Activated gamma-delta T cell treated with Interleukin-2 at 50 U/mL for 16 hours (primary cell): ENCODE measurements at regions not wholly inside any gene's neighbourhood (a gene's known extent, or its start where the extent isn't known, plus 50 kb on each side); places are given as distances from the start of the nearest gene placed in this dataset.

Experiments used
- DNase-seq: peaks from one replicate; pipeline ENCODE4 v3.0.0-alpha.2; 2020

DNA sequence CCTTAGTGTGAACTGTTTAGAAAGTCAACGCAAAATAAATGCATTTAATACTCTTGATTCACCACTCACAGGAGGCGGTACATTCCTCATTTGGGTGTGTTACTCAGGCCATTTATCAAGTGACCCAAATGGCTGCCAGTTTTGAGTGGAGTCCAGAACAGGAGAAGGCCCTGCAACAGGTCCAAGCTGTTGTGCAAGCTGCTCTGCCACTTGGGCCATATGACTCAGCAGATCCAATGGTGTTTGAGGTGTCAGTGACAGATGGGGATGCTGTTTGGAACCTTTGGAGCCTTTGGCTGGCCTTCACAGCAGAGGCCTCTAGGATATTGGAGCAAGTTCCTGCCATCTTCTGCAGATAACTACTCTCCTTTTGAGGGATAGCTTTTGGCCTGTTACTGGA is 609.2 kb downstream of the KCNT2 start:
- DNase-seq, result no peak

DNA sequence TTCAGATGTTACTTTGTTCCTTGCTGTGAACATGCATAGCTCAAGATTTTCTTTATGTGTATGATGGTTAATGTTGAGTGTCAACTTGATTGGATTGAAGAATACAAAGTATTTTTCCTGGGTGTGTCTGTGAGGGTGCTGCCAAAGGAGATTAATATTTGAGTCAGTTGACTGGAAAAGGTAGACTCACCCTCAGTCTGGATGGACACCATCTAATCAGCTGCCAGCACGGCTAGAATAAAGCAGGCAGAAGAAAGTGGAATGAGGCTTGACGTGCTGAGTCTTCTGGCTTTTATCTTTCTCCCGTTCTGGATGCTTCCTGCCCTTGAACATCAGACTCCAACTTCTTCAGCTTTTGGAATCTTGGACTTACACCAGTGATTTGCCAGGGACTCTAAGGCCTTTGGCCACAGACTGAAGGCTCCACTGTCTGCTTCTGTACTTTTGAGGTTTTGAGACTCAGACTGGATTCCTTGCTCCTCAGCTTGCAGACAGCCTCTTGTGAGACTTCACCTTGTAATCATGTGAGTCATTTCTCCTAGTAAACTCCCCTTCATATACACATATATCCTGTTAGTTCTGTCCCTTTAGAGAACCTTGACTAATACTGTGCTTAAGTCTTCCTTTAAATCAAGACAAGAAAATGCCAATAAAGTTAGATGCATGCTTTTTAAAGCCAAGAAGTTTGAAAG is 626.6 kb downstream of the KCNT2 start:
- no peak for DNase-seq

DNA sequence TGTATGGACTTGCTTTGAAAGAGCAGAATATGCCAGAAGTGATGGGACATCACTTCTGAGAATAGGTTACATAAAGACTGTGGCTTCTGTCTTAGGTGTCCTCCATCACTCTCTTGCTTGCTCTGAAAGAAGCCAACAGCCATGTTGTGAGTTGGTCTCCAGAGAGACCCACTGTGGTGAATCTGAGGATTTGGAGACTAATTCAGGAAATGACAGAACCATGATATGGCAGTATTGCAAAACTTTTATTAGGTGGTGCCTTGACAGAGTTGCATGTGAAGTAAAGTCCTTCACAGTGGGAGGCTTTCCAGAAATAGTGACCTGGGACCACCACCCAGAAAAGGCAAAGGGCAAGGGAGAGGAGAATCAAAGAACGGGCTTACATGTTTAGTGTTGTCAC is 628.6 kb downstream of the KCNT2 start:
- DNase-seq, result no peak

GRCh38 chr1:195973311-195973904 is 634.8 kb downstream of the KCNT2 start:
- no peak for DNase-seq

GRCh38 chr1:195971589-195971988 is 636.7 kb downstream of the KCNT2 start:
- DNase-seq, result no peak

GRCh38 chr1:195970209-195970608 is 638.0 kb downstream of the KCNT2 start:
- no peak for DNase-seq

- DNase-seq, result no peak
Observed at GRCh38 chr1:195965475-195965874, 642.8 kb downstream of the KCNT2 start.

DNA sequence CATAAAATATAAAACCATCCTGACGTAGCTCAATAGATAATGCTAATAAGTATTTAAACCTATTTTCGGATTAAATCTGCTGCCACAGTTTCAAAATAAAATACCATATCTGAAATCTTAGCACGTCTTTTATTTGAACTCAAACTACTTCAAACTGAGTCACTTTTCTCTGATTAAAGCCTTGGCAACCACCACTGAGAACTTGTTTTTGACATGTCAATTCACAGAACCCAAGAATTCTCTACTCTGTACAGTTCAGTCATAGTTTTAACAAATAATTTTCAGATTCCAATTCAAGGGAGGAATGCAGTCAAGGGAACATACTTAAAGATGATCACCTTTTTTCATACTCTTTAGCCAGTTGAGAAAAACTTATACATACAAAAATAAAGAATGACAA is 643.2 kb downstream of the KCNT2 start:
- DNase-seq, result no peak

GRCh38 chr1:195964516-195964915 is 643.7 kb downstream of the KCNT2 start:
- DNase-seq, result no peak

DNA sequence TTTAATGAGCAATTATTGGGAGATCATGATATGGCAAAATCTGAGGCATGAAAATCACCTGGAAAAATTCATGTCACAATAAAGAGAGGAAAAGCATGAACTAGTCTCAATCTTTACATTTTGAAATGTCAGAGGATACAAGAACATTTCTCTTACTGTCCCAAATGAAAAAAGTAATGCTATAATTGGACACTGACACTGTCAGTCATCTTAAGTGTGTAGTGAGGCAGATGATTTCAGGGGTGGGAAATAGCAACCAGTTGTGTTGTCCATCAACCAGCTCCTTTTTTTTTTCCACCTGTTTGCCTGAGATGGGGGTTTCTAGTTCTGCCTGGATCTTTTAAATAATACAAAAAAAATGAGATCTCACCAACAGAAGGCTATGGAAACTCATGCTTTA is 646.2 kb downstream of the KCNT2 start:
- no peak for DNase-seq

DNA sequence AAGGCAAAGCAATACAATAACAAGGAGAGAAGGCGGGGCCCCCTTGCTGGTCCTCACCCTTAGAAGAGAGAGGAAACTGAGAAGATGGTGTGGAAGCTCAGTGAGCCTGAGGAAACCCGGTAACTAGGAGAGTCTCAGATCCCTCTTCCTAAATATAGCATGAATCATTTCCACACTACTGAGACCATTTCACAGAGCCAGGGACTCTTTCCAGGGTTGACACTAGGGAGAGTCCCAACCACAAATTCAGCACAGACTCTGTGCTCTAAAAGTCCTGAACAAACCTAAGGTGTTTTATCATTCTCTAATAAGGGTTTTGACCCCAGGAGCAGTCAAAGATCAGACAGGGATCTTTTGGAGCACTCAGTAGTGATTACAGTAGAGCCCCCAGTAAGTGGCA is 647.7 kb downstream of the KCNT2 start:
- DNase-seq, result no peak

DNA sequence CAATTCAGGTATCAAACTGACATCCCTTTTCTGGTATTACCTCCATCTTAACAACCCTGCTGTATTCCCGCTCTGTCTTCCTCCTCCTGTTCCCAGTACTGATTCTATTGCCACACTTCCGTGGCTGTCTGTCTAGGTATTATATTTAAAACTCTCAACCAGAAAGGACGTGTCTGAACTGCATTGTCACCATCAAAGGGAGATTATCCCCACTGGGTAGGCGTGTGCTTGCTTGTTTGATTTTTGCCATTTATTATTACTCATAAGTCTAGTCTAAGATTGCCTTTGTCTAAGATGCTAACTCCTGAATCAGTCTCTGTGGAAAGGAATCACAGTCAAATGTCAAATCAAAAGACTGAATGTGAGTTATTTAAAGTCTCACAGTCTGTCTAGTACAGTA is 650.1 kb downstream of the KCNT2 start:
- no peak for DNase-seq

GRCh38 chr1:195956845-195957244 is 651.4 kb downstream of the KCNT2 start:
- no peak for DNase-seq

GRCh38 chr1:195954848-195955247 is 653.4 kb downstream of the KCNT2 start:
- no peak for DNase-seq

GRCh38 chr1:195951313-195951712 is 656.9 kb downstream of the KCNT2 start:
- DNase-seq, result no peak

GRCh38 chr1:195948123-195948895 is 659.9 kb downstream of the KCNT2 start:
- DNase-seq, result no peak

DNA sequence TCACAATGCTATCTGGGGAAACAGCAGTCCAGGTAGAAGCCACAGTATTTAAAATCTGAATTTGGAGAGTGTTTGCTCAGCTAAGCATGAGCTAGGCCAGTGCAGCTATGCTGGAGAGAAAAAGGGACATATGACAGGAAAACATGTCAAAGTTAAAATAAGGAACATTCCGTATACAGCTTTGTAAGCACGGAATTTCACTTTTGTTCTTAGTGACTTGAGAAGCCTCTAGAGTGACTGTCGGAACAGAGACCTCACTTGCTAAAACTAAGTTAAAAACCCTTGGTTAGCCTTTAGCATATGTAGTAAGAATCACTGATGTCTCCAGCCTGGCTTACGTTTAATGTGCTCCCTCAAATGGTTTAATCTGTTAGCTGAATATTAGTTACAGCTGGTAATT is 661.7 kb downstream of the KCNT2 start:
- no peak for DNase-seq

DNA sequence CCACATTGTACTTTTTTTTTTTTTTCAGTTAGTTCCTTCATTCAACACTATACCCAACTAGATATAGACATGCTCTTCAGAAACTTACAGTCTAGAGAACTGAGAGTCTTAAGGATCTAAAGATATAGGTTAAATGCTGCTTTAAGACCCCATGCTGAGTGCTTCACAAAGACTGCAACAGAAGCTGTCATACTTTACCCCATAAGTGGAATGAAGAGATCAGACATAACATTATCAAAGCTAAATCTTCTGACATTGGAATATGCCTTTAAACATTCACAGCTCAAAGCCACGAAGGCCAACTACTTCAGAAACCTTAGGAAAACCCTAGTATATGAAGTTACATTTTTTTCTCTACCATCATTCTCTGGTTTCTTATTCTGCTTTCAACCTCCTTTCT is 666.4 kb downstream of the KCNT2 start:
- no peak for DNase-seq

GRCh38 chr1:195941314-195941713 is 666.9 kb downstream of the KCNT2 start:
- no peak for DNase-seq

DNA sequence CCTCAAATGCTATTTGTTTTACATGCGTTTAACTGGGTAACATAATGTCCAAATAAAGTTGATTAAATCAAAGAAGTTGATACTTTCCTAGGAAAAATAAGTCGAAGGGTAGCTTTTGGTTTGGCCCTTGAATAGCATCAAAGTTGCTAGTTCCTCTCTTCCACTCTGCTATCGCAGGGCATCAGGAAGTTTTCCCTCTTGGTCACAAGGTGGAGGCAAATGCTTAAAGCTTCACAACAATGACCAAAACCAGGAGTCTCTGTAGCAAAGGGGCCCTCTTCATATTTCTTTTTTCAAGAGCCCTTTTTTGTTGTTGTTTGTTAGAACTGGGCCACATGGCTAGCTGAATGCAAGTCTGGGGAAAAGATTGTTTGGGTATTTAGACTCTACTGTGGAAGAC is 668.4 kb downstream of the KCNT2 start:
- DNase-seq, result no peak

DNA sequence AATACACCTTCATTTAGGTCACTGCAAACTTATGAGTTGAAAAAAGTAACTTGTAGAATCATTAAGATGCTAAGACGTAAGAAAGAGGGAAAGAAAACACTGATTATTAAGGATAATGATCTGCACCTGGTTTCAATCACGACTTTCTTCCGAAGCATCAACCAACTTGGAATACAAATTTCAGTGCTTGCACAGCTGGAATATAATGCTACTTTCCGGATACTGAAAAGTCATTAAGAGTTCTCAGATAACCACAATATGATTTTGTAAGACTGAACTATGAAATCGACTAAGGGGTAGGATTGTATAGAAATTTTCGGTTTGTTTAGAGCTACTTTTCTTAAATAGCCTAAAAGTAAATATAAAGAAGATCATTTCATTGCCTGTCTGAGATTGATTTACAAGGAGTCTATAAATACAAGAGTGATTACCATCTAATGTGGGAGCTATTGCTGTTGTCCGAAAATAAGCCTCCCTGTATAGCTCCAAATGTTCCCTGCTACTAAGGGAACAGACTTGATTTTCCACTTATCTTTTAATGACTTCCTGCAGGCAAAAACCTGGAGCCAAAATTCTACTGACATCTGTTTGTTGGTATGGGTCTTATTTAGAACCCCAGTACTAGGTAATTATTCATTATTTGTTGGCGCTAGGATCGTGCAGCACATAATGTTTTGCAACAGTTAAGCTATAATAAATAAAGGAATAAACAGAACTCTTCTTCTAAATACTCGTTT is 673.3 kb downstream of the KCNT2 start:
- DNase-seq, result no peak

DNA sequence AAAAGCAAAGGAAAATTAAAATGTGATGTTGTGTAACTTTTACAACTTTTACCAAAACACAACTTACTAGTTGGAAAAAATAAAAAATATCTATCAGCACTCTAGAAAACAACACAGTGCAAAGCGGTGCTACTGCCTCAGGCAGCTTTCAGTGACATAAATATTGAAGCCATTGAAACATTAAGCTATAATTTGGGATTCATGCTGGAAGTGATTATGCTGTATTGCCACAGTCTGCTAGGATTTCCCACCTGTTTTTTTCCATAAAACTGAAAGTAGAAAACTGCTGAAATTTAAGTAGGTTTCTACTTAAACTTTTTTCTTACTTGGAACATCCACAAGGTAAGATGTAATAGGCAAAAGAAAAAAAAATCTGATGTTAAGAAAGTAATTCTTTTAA is 674.4 kb downstream of the KCNT2 start:
- DNase-seq, result no peak

DNA sequence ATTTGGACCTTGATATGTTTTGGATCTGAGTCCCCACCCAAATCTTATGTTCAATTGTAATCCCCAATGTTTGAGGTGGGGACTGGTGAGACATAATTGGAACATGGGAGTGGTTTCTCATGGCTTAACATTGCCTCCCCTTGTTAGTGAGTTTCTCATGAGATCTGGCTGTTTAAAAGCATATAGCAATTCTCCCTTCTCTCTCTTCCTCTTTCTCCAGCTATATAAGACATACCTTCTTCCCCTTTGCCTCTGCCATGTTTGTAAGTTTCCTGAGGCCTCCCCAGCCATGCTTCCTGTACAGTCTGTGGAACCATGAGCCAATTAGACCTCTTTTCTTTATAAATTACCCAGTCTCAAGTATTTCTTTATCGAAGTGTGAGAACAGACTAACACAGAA is 692.4 kb downstream of the KCNT2 start:
- DNase-seq, result no peak

DNA sequence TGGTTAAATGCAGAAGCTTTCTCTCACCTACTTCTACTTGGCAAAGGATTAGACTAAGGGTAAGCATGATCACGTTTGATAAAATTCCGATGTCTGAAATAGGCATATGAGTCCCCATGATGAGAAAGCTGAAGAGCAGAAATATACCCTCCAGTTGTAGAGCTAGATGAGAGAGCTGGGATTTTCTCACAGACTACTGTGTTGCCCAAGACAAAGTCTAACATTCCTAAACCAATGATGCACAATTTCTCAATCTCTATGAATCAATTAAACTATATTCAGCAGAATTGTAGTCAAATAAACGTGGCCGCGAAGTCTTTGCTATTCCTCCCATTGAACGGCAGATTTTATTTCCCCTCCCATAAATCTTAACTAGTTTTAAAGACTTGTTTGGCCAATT is 699.2 kb downstream of the KCNT2 start:
- no peak for DNase-seq
